M059J (cell line): ENCODE measurements at regions not wholly inside any gene's neighbourhood (a gene's known extent, or its start where the extent isn't known, plus 50 kb on each side); places are given as distances from the start of the nearest gene placed in this dataset.

Experiments
- DNase-seq: peaks from one replicate; pipeline ENCODE4 v3.0.0-alpha.2; 2012; ENCODE audit warnings: low read depth

- no peak for DNase-seq
Observed at GRCh38 chr4:57607566-57608180, 497.5 kb upstream of the IGFBP7 start.

GRCh38 chr4:57605376-57605775, 495.2 kb upstream of the IGFBP7 start:
- DNase-seq, result no peak

DNA sequence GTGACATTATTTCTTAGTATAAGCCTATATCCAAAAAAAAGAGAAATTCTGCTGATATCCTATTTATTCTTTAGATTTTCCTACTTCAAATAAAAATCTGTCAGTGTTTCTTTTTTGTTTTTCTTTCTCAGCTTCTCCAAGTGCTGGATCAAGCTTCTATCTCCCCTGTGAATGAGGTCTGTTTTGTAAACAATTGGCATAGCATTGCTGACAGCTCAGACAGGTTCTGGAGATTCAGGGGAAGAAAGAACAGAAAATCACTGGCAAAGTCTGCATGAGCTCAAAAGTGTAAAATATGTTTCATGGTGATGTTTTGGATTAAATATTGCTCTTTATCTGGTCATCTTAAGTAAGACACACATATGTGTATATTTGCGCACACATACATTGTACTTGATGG, 492.0 kb upstream of the IGFBP7 start:
- no peak for DNase-seq

GRCh38 chr4:57591073-57591472, 480.9 kb upstream of the IGFBP7 start:
- DNase-seq, result no peak

GRCh38 chr4:57588557-57588956, 478.4 kb upstream of the IGFBP7 start:
- no peak for DNase-seq

GRCh38 chr4:57580710-57581599, 470.8 kb upstream of the IGFBP7 start:
- no peak for DNase-seq

- no peak for DNase-seq
Observed at GRCh38 chr4:57575426-57575825, 465.2 kb upstream of the IGFBP7 start.

DNA sequence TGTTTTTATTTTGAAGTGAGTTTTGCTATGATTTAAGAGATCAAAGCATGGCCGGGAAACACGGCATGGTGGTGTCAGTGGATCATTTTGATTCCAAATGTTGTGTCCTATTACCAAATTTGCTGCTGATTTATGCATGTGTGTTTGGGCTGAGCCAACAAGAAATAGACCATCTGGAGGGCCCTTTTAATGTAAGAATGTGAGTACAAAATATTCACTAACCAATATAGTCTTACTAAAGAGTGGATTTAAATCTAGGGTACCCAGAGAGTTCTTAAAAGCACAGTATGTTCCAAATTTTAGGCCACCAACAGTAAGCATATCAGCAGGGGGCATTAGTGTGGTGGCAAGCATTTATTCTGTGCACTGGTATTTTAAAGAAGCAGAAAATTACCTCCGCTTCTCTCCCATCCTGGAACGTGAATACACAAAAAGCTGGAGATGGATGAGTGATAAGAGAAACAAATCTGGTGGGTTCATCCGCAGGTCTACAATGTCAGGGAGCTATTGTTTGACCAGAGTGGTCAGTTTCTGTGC, 444.4 kb upstream of the IGFBP7 start:
- DNase-seq, result no peak

- no peak for DNase-seq
Observed at GRCh38 chr4:57553728-57554127, 443.5 kb upstream of the IGFBP7 start.

GRCh38 chr4:57550198-57550597, 440.0 kb upstream of the IGFBP7 start:
- no peak for DNase-seq

DNA sequence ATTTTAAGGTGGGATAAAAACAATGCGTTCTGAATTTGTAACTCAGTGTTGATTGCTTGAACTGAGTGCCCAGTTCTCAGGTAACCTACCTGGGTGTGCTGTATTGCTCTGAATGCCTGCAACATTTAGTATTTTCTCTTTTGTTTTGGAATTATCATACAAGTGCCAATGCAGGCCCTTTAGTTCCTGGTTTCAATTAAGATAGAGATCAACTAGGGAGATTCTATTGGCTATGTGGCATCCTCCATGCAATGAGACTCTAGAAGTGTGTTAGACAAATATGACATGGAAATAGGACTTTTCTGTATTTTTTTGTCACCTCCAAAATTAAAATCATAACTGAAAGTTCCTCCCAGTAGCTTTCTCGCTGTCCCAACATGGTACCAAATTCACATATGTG, 438.7 kb upstream of the IGFBP7 start:
- DNase-seq, result no peak

- no peak for DNase-seq
Observed at GRCh38 chr4:57544811-57545654, 434.8 kb upstream of the IGFBP7 start.

DNA sequence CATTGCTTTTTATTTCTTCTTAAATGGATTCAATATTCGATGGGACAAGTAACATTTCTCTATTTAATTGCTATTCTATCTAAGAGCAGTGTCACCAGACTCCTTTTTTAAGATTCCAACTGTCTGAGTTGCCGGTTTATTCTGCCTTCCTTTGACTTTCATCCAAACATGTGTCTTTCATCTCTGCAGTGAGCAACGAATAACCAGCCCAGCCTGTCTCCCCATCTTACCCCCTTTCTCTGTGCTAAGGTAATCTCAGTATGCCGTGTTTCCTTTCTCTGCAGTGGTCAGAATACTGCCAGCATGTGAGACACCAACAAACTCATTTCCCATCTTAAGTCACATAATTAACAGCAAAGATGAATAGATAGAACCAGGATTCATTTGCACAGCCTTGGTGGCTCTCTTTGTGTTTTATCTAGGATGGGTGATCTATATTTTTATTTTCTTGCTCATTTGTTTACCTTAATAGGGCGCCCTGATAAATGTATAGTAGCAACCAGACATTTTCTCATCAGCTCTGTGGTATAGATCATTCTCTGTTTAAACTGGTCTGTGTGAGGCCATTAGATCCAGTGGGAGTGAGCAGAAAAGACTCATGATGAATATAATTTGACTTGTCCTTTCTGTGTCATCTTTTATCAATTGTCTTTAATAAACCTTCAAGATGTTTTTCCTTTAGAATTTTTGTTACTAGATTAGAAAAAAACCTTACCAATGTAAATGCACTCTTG, 394.8 kb upstream of the IGFBP7 start:
- DNase-seq, result no peak

GRCh38 chr4:57504139-57504538, 394.0 kb upstream of the IGFBP7 start:
- DNase-seq, result no peak

GRCh38 chr4:57501720-57502119, 391.5 kb upstream of the IGFBP7 start:
- DNase-seq, result peak; percentile 56

GRCh38 chr4:57499786-57500185, 389.6 kb upstream of the IGFBP7 start:
- DNase-seq, result peak; percentile 46

DNA sequence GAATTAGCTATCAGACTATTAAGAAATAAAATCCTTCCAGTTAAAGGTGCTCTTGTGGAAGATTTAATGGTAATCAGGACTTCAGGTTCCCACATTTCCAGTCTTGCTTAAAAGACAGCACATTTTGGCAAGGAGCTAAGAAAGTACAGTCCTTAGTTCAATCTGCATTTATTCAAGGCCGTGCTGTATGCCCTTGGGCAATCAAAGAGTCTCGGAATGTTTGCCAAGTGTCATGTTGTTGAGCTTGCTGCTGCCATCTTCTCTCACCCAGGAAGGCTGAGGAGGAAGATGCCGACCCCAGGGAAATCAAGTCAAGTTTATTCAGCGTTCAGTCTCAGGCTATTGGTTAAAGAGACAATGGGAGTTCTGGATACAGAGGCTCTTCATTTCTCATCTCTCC, 388.1 kb upstream of the IGFBP7 start:
- no peak for DNase-seq

- DNase-seq, result no peak
Observed at GRCh38 chr4:57496697-57497471, 386.7 kb upstream of the IGFBP7 start.

GRCh38 chr4:57494821-57495220, 384.6 kb upstream of the IGFBP7 start:
- DNase-seq, result no peak

GRCh38 chr4:57492251-57492878, 382.2 kb upstream of the IGFBP7 start:
- DNase-seq, result no peak
